ENCODE measurements at regions not wholly inside any gene's neighbourhood (a gene's known extent, or its start where the extent isn't known, plus 50 kb on each side); places are given as distances from the start of the nearest gene placed in this dataset.

DNA sequence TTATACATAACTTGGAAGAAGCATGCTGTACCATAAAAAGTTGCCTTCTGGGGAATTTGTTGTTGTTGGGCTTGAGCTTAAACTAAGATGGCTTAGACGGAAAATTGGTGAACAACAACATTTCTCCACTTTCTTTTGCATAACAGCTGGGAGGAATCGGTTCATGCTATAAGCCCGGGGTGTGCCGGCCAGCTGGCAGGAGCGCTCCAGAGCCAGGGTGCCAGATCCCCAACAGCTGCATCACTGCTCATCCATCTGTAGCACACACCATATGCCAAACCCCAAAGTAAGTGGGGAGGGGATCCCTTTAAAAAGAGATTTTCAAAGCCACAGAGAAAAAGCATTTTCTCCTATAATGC is 419.5 kb upstream of the ARGLU1 start:
- no peak for DNase-seq

GRCh38 chr13:106986687-106987426 is 418.9 kb upstream of the ARGLU1 start:
- DNase-seq = no peak

GRCh38 chr13:106986033-106986484 is 418.1 kb upstream of the ARGLU1 start:
- no peak for DNase-seq

DNA sequence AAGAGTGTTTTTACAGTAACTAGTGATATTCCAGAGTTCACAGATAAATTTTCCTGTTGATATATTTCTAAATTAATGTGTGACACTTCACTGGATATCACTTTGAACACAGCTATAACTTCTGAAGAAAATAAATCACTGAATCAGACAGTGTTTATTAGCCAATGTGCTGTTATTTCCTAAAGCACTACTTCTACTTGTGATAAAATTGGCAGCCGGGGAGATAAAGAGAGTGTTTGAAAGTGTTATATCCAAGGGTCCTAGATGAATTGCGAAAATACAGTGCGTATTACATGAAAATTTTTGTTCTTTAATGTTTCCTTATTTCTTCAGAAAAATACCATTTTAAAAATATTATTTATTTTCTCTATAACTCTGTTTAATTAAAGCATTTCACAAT is 417.5 kb upstream of the ARGLU1 start:
- DNase-seq = no peak

GRCh38 chr13:106981051-106981450 is 413.1 kb upstream of the ARGLU1 start:
- no peak for DNase-seq

- no peak for DNase-seq
Measured at GRCh38 chr13:106967391-106967790, 399.5 kb upstream of the ARGLU1 start.

GRCh38 chr13:106963151-106963550 is 395.2 kb upstream of the ARGLU1 start:
- DNase-seq = no peak

GRCh38 chr13:106961651-106962050 is 393.7 kb upstream of the ARGLU1 start:
- DNase-seq = no peak

GRCh38 chr13:106961216-106961615 is 393.3 kb upstream of the ARGLU1 start:
- no peak for DNase-seq

DNA sequence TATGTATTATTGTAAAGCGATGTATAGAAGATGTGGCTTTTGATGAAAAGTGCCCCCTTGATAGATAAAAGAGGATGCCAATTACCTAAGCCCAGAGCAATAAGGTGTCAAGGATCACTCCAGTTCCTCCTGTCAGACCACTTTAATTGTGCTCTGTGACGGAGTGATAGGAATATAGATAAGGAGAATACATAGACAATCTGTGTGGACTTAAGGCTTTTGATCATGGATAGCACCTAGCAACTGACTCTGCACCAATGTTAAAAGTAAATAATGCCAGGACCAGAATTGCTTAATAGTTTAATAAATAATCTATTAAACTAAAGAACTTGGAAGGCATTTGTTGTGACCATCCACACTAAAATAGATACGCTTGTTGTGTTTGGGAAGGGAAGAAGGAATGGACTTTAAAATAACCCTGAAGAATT is 390.7 kb upstream of the ARGLU1 start:
- no peak for DNase-seq

DNA sequence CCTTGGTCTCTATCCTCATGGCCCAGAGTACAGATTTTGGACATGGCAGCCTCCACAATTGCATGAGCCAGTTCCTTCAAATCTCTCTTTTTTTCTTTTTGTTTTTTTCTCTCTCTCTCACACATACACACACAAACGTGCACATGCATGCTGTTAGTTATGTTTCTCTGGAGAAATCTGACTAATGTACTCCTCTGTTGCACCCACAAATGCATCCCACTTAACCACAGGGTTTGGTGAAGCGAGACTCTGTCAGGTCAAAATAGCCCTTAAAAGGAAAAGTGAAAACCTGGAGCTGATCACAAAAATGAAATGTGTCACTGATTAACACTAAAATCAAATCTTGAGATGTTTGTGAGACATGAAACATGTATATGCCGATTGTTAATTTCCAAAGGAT is 374.6 kb upstream of the ARGLU1 start:
- no peak for DNase-seq

DNA sequence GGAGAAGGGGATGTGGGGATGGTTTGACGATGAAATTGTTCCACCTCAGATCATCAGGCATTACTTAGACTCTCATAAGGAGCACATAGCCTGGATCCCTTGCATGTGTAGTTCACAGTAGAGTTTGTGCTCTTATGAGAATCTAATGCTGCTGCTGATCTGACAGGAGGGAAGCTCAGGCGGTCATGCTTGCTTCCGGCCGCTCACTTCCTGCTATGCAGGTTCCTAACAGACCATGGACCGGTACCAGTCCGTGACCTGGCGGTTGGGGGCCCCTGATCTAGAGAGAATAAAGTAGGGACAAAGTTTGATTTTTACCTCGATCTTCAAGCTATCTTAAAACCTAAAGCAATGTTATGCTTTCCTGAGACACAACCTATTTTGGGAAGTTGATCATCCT is 373.8 kb upstream of the ARGLU1 start:
- no peak for DNase-seq

GRCh38 chr13:106927421-106927820 is 359.5 kb upstream of the ARGLU1 start:
- no peak for DNase-seq

GRCh38 chr13:106922384-106922783 is 354.4 kb upstream of the ARGLU1 start:
- no peak for DNase-seq

GRCh38 chr13:106919638-106920037 is 351.7 kb upstream of the ARGLU1 start:
- DNase-seq = no peak

- DNase-seq = no peak
Measured at GRCh38 chr13:106919133-106919532, 351.2 kb upstream of the ARGLU1 start.

DNA sequence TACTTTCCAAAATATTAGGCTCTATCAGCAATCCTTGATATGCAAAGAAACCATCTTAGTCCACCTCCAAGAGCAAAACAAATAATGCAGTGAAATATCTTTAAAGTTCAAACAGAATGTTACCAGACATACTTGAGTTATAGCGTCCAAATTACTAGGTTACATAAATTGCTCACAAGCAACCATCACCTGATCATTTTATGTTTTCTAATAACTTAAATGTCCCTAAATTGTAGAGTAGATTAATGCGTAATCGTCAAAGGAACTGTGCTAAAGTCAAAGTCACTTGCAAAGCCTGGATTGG is 350.6 kb upstream of the ARGLU1 start:
- DNase-seq = no peak

GRCh38 chr13:106917673-106918556 is 350.0 kb upstream of the ARGLU1 start:
- no peak for DNase-seq

- no peak for DNase-seq
Measured at GRCh38 chr13:106917024-106917571, 349.2 kb upstream of the ARGLU1 start.

GRCh38 chr13:106916329-106916976 is 348.5 kb upstream of the ARGLU1 start:
- no peak for DNase-seq

- no peak for DNase-seq
Measured at GRCh38 chr13:106915146-106915545, 347.2 kb upstream of the ARGLU1 start.

- no peak for DNase-seq
Measured at GRCh38 chr13:106911627-106912026, 343.7 kb upstream of the ARGLU1 start.

DNA sequence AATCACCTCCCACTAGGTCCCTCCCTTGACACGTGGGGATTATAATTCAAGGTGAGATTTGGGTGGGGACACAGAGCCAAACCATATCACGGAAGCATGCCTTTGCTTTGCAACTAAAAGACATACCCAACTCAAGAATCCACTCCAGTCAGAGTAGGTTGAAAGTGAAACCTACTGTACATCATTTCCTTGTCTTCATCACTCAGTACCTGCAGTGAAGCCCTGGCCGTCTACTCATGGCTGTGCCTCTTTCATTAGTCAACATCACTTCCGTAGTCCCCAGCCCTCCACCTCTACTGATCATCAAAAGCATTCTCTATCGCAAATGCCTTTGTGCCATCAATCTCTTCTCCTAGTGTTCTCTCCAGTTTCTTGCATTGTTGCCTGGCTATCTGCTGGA is 343.1 kb upstream of the ARGLU1 start:
- no peak for DNase-seq

Data from NCI-H2107 (cell line).